K562 (cell line): ENCODE measurements at regions not wholly inside any gene's neighbourhood (a gene's known extent, or its start where the extent isn't known, plus 50 kb on each side); places are given as distances from the start of the nearest gene placed in this dataset.

Experiments
- ATF3 ChIP-seq, 2 experiments: fragments of 450-650 bp in 1 of 2; sonication (generic) in 1 of 2; formaldehyde crosslinking in 1 of 2; IDR thresholded peaks in 1 of 2; conservative IDR thresholded peaks in 1 of 2; 2 replicates each; pipeline versions ENCODE4 v1.6.1 to v1.8.1; 2016 to 2023; ENCODE audit warnings: mild to moderate bottlenecking in 2 of 2, moderate library complexity in 2 of 2, inconsistent platforms in 1 of 2, missing genetic modification reagents in 1 of 2
- HCFC1 ChIP-seq: IDR thresholded peaks from 2 replicates; pipeline ENCODE4 v1.6.1; 2012; ENCODE audit warnings: low read depth, low read length, improper control_type of control experiment
- HDGF ChIP-seq: fragments of 450-650 bp; IDR thresholded peaks from 2 replicates; pipeline ENCODE4 v1.6.1; 2016
- ILK ChIP-seq: fragments of 450-650 bp; IDR thresholded peaks from 2 replicates; pipeline ENCODE4 v1.6.1; 2016; ENCODE audit warnings: missing genetic modification characterization, low read depth, mild to moderate bottlenecking, missing compliant biosample characterization, moderate library complexity, borderline replicate concordance
- KLF10 ChIP-seq: fragments of 250-450 bp; sonication (Bioruptor Pico); IDR thresholded peaks from 2 replicates; pipeline ENCODE4 v1.6.1; 2021; ENCODE audit warnings: matching md5 sums
- POLR2A ChIP-seq: fragments of 450-650 bp; conservative IDR thresholded peaks from 2 replicates; pipeline ENCODE4 v1.6.1; 2016
- TF ChIP-seq, protein P1 (sequence below): fragments of 450-650 bp; IDR thresholded peaks from 2 replicates; pipeline ENCODE4 v1.7.1; 2018; ENCODE audit warnings: mild to moderate bottlenecking, low read depth; ENCODE audit not compliant: partially characterized antibody

GRCh38 chr20:11375335-11375734 lies 542.4 kb upstream of the BTBD3 start:
- TF ChIP-seq KLF10 (CRISPR knock-in tag) (no peak), HCFC1 (no peak), HDGF (no peak), POLR2A (no peak), ILK (no peak), ATF3 (IDR thresholded peaks at IDR 0.05) (no peak), ATF3 (CRISPR knock-in tag; conservative IDR thresholded peaks at IDR 0.05) (no peak)
- TF ChIP-seq, protein P1, sequence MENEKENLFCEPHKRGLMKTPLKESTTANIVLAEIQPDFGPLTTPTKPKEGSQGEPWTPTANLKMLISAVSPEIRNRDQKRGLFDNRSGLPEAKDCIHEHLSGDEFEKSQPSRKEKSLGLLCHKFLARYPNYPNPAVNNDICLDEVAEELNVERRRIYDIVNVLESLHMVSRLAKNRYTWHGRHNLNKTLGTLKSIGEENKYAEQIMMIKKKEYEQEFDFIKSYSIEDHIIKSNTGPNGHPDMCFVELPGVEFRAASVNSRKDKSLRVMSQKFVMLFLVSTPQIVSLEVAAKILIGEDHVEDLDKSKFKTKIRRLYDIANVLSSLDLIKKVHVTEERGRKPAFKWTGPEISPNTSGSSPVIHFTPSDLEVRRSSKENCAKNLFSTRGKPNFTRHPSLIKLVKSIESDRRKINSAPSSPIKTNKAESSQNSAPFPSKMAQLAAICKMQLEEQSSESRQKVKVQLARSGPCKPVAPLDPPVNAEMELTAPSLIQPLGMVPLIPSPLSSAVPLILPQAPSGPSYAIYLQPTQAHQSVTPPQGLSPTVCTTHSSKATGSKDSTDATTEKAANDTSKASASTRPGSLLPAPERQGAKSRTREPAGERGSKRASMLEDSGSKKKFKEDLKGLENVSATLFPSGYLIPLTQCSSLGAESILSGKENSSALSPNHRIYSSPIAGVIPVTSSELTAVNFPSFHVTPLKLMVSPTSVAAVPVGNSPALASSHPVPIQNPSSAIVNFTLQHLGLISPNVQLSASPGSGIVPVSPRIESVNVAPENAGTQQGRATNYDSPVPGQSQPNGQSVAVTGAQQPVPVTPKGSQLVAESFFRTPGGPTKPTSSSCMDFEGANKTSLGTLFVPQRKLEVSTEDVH, result no peak
